NT2/D1 (cell line): ENCODE measurements at regions not wholly inside any gene's neighbourhood (a gene's known extent, or its start where the extent isn't known, plus 50 kb on each side); places are given as distances from the start of the nearest gene placed in this dataset.

Experiments used
- SUZ12 ChIP-seq: IDR thresholded peaks from 2 replicates; pipeline ENCODE4 v1.6.1; 2011; ENCODE audit not compliant: insufficient read length, insufficient read depth; ENCODE audit errors: extremely low read depth
- YY1 ChIP-seq: IDR thresholded peaks from 2 replicates; pipeline ENCODE4 v1.6.1; 2011; ENCODE audit not compliant: insufficient read length, insufficient read depth
- ZNF274 ChIP-seq: IDR thresholded peaks from 2 replicates; pipeline ENCODE4 v1.6.1; 2011; ENCODE audit warnings: mild to moderate bottlenecking, low read depth, low read length

- TF ChIP-seq SUZ12 (no peak), YY1 (no peak), ZNF274 (no peak)
Observed at GRCh38 chr7:7017707-7018280, 164.6 kb upstream of the C1GALT1 start.
